ENCODE measurements at regions not wholly inside any gene's neighbourhood (a gene's known extent, or its start where the extent isn't known, plus 50 kb on each side); places are given as distances from the start of the nearest gene placed in this dataset.

DNA sequence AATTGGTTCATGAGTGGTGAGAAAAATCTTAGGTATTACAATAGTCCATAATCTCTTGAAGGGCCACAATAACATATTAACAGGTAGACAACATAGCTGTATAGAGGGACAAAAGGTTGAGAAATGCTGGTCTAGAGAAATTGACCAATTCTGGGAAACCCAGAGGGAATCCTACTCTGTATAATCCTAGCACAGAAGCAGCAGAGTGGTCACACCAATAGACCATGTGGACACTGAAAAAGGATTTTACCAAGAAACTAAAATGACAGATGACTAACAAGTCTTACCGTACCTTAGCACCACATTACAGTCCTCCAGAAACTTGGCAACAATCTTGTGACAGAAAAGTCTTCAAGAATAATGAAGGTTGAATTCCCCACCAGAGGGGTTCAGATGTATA, 169.1 kb upstream of the PCDH18 start:
- TF ChIP-seq, protein P1, sequence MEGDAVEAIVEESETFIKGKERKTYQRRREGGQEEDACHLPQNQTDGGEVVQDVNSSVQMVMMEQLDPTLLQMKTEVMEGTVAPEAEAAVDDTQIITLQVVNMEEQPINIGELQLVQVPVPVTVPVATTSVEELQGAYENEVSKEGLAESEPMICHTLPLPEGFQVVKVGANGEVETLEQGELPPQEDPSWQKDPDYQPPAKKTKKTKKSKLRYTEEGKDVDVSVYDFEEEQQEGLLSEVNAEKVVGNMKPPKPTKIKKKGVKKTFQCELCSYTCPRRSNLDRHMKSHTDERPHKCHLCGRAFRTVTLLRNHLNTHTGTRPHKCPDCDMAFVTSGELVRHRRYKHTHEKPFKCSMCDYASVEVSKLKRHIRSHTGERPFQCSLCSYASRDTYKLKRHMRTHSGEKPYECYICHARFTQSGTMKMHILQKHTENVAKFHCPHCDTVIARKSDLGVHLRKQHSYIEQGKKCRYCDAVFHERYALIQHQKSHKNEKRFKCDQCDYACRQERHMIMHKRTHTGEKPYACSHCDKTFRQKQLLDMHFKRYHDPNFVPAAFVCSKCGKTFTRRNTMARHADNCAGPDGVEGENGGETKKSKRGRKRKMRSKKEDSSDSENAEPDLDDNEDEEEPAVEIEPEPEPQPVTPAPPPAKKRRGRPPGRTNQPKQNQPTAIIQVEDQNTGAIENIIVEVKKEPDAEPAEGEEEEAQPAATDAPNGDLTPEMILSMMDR (IDR thresholded peaks at IDR 0.05; ENCODE audit: poor library complexity, severe bottlenecking), result no peak
- H3K4me3 ChIP-seq (ENCODE audit: severe bottlenecking), result no peak overlapping the region

DNA sequence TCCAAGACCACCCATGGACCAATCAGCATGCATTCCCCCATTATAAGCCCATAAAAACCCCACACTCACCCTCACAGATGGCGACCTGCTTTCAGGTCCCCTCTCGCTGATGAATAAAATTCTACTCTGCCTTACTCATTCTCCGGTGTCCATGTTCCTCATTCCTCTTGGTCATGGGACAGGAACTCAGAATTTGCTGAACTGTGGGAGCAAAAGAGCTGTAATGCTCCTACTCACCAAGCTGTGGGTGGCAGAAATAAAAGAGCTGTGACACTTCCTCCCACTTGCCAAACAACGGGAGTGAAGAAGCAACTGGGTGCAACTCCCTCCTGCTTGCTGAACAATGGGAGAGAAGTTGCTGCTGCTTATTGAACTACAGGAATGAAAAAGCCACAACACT, 168.5 kb upstream of the PCDH18 start:
- Histone ChIP-seq H3K27ac (ENCODE audit: poor library complexity, severe bottlenecking) (no peak overlapping the region), H3K9me3 (ENCODE audit: severe bottlenecking) (no peaks in the 10 kb centered on the region), H3K4me3 (ENCODE audit: severe bottlenecking) (no peak overlapping the region), H3K36me3 (ENCODE audit: low read depth) (no peaks in the 10 kb centered on the region), H3K27me3 (ENCODE audit: insufficient read depth, poor library complexity, severe bottlenecking) (no peaks in the 10 kb centered on the region), H3K4me1 (ENCODE audit: insufficient read depth, poor library complexity, severe bottlenecking) (no peaks in the 10 kb centered on the region)
- DNase-seq (ENCODE audit: low spot score) (no peak), ATAC-seq (ENCODE audit: low read depth) (no peak)
- TF ChIP-seq, protein P1 (IDR thresholded peaks at IDR 0.05; ENCODE audit: poor library complexity, severe bottlenecking), result no peak

More for the DNA sequence above, 169.1 kb upstream of the PCDH18 start:
- Histone ChIP-seq H3K27ac (ENCODE audit: poor library complexity, severe bottlenecking) (no peak overlapping the region), H3K9me3 (ENCODE audit: severe bottlenecking) (no peaks in the 10 kb centered on the region), H3K4me1 (ENCODE audit: insufficient read depth, poor library complexity, severe bottlenecking) (no peaks in the 10 kb centered on the region), H3K36me3 (ENCODE audit: low read depth) (no peaks in the 10 kb centered on the region), H3K27me3 (ENCODE audit: insufficient read depth, poor library complexity, severe bottlenecking) (no peaks in the 10 kb centered on the region)
- DNase-seq (ENCODE audit: low spot score) (no peak), ATAC-seq (ENCODE audit: low read depth) (no peak)

DNA sequence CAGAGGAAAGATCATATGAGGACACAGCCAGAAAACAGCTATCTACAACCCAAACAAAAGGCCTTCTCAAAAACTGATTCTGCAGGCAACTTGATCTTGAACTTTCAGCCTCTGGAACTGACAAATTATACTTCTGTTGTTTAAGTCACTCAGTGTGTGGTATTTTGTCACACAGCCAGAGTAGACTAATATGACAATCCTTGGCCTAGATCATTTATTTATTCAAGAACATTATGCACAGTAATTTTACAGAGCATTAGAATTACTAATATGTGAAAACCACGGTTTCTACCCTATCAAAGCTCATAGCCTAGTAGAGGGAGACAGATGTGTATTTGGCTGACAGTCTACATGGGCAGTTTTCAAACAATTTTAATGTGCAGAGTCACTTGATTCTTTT, 167.8 kb upstream of the PCDH18 start:
- no peak overlapping the region for H3K4me3 ChIP-seq (ENCODE audit: severe bottlenecking)
- no peak for DNase-seq (ENCODE audit: low spot score)
- H3K27ac ChIP-seq (ENCODE audit: poor library complexity, severe bottlenecking), result no peak overlapping the region
- H3K27me3 ChIP-seq (ENCODE audit: insufficient read depth, poor library complexity, severe bottlenecking), result no peaks in the 10 kb centered on the region
- TF ChIP-seq, protein P1 (IDR thresholded peaks at IDR 0.05; ENCODE audit: poor library complexity, severe bottlenecking), result no peak
- H3K4me1 ChIP-seq (ENCODE audit: insufficient read depth, poor library complexity, severe bottlenecking), result no peaks in the 10 kb centered on the region
- ATAC-seq (ENCODE audit: low read depth), result no peak
- no peaks in the 10 kb centered on the region for H3K36me3 ChIP-seq (ENCODE audit: low read depth)
- no peaks in the 10 kb centered on the region for H3K9me3 ChIP-seq (ENCODE audit: severe bottlenecking)

DNA sequence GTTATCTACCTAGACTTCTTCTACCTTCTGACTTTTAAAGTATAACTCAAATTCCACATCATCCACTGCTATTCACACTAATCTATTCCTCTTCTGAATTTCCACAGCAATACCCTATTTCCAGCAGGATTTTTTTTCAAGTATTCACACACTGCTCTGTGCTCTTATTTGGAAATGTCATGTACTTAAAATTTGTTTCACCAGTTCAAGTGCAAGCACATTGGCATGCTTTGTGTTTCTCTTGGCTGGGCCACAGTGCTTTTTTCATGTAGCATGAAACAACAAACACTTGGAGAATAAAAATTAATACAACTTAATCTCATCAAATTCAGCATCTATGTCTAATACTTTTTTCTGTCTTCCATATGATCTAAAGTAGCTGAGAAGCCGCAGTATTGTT, 161.8 kb upstream of the PCDH18 start:
- Histone ChIP-seq H3K27me3 (ENCODE audit: insufficient read depth, poor library complexity, severe bottlenecking) (no peaks in the 10 kb centered on the region), H3K4me3 (ENCODE audit: severe bottlenecking) (no peak overlapping the region), H3K27ac (ENCODE audit: poor library complexity, severe bottlenecking) (no peak overlapping the region), H3K36me3 (ENCODE audit: low read depth) (no peaks in the 10 kb centered on the region), H3K4me1 (ENCODE audit: insufficient read depth, poor library complexity, severe bottlenecking) (no peaks in the 10 kb centered on the region), H3K9me3 (ENCODE audit: severe bottlenecking) (no peaks in the 10 kb centered on the region)
- DNase-seq (ENCODE audit: low spot score), result no peak
- ATAC-seq (ENCODE audit: low read depth), result no peak
- TF ChIP-seq, protein P1 (IDR thresholded peaks at IDR 0.05; ENCODE audit: poor library complexity, severe bottlenecking), result no peak

DNA sequence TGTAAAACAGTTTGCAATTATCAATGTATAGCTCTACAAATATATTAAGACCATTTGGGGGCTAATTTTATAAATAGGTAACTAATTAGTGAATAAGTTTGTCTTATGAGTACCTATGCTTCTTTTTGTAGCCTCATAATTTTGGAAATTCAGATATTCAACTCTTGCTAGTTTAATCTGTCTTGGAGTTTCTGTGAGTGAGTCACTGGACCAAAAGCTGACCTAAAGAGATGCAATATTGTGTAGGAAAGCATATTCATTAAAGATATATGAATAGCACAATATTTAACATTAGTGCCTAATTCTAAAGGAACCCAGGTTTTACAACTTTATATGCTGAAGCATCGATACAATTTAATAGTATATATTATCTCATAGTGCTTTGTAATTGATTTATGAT, 161.3 kb upstream of the PCDH18 start:
- no peak for ATAC-seq (ENCODE audit: low read depth)
- no peaks in the 10 kb centered on the region for H3K4me1 ChIP-seq (ENCODE audit: insufficient read depth, poor library complexity, severe bottlenecking)
- TF ChIP-seq, protein P1 (IDR thresholded peaks at IDR 0.05; ENCODE audit: poor library complexity, severe bottlenecking), result no peak
- no peaks in the 10 kb centered on the region for H3K36me3 ChIP-seq (ENCODE audit: low read depth)
- H3K27me3 ChIP-seq (ENCODE audit: insufficient read depth, poor library complexity, severe bottlenecking), result no peaks in the 10 kb centered on the region
- DNase-seq (ENCODE audit: low spot score), result no peak
- H3K27ac ChIP-seq (ENCODE audit: poor library complexity, severe bottlenecking), result no peak overlapping the region
- H3K4me3 ChIP-seq (ENCODE audit: severe bottlenecking), result no peak overlapping the region
- no peaks in the 10 kb centered on the region for H3K9me3 ChIP-seq (ENCODE audit: severe bottlenecking)

Data from RWPE2 (cell line).